ENCODE measurements at regions not wholly inside any gene's neighbourhood (a gene's known extent, or its start where the extent isn't known, plus 50 kb on each side); places are given as distances from the start of the nearest gene placed in this dataset.

DNA sequence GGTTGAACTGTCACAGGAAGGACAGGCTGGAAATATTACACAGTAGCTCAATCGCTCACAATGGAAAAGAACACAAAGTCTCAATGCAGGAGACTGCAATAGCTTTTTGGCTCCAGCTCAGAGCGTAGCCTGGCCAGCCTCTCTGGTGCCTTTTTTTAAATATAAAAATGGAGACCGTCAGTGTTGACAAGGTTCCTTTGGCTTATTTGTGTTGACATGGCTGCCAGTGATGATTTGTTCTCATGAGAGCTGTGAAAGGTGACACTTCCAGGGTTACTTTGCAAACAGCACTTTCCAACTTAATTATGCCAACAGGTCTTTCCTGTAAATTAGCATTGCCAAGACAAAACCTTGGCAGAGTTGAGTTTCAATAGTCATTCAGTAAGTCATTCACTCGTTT is 70.8 kb downstream of the KCNE4 start:
- Histone ChIP-seq H3K27me3 (ENCODE audit: insufficient read depth) (no peaks in the 10 kb centered on the region), H2AFZ (ENCODE audit: low read depth) (no peak overlapping the region), H3K4me3 (ENCODE audit: low read depth in 2 of 2, low read length in 1 of 2) (no peak overlapping the region), H3K4me1 (ENCODE audit: control insufficient read depth in 1 of 2, insufficient read depth in 2 of 2, low read depth in 1 of 2, low read length in 1 of 2) (peaks cover 5 to 17% of the 10 kb centered on the region in 2 experiments; a peak in 3 of 4 replicates), H3F3A (replicated peaks; ENCODE audit: insufficient read depth) (no peaks in the 10 kb centered on the region), H3K79me2 (ENCODE audit: insufficient read depth) (no peaks in the 10 kb centered on the region), H3K27ac (ENCODE audit: low read depth in 2 of 2, low read length in 1 of 2) (no peak overlapping the region), H3K9me2 (no peaks in the 10 kb centered on the region), H3K9ac (no peak overlapping the region), H3K36me3 (replicated peaks in 1 of 2; ENCODE audit: control insufficient read depth in 1 of 2, insufficient read depth in 2 of 2, low read length in 1 of 2) (no peaks in the 10 kb centered on the region), H4K20me1 (ENCODE audit: insufficient read depth) (no peaks in the 10 kb centered on the region), H3K4me2 (no peak overlapping the region), H3K9me3 (no peaks in the 10 kb centered on the region)
- no peak for TF ChIP-seq NRF1 (IDR thresholded peaks at IDR 0.05; ENCODE audit: low read depth, low read length)
- TF ChIP-seq TCF12 (IDR thresholded peaks at IDR 0.05) = no peak
- TF ChIP-seq, protein P1, sequence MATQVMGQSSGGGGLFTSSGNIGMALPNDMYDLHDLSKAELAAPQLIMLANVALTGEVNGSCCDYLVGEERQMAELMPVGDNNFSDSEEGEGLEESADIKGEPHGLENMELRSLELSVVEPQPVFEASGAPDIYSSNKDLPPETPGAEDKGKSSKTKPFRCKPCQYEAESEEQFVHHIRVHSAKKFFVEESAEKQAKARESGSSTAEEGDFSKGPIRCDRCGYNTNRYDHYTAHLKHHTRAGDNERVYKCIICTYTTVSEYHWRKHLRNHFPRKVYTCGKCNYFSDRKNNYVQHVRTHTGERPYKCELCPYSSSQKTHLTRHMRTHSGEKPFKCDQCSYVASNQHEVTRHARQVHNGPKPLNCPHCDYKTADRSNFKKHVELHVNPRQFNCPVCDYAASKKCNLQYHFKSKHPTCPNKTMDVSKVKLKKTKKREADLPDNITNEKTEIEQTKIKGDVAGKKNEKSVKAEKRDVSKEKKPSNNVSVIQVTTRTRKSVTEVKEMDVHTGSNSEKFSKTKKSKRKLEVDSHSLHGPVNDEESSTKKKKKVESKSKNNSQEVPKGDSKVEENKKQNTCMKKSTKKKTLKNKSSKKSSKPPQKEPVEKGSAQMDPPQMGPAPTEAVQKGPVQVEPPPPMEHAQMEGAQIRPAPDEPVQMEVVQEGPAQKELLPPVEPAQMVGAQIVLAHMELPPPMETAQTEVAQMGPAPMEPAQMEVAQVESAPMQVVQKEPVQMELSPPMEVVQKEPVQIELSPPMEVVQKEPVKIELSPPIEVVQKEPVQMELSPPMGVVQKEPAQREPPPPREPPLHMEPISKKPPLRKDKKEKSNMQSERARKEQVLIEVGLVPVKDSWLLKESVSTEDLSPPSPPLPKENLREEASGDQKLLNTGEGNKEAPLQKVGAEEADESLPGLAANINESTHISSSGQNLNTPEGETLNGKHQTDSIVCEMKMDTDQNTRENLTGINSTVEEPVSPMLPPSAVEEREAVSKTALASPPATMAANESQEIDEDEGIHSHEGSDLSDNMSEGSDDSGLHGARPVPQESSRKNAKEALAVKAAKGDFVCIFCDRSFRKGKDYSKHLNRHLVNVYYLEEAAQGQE (IDR thresholded peaks at IDR 0.05; ENCODE audit: low read depth, low read length) = no peak
- TF ChIP-seq GABPA (IDR thresholded peaks at IDR 0.05; ENCODE audit: low read depth) = no peak
- TF ChIP-seq, protein P2, sequence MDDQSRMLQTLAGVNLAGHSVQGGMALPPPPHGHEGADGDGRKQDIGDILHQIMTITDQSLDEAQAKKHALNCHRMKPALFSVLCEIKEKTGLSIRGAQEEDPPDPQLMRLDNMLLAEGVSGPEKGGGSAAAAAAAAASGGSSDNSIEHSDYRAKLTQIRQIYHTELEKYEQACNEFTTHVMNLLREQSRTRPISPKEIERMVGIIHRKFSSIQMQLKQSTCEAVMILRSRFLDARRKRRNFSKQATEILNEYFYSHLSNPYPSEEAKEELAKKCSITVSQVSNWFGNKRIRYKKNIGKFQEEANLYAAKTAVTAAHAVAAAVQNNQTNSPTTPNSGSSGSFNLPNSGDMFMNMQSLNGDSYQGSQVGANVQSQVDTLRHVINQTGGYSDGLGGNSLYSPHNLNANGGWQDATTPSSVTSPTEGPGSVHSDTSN (IDR thresholded peaks at IDR 0.05) = no peak
- TF ChIP-seq MXI1 (IDR thresholded peaks at IDR 0.05; ENCODE audit: low read depth, low read length) = no peak
- CTCF ChIA-PET = no interaction called here
- POLR2A ChIA-PET = no interaction called here
- WGBS (ENCODE audit: low lambda C conversion rate) = 55% methylated on average over 4 of the region's 4 CpGs
- DNase-seq = no peak

DNA sequence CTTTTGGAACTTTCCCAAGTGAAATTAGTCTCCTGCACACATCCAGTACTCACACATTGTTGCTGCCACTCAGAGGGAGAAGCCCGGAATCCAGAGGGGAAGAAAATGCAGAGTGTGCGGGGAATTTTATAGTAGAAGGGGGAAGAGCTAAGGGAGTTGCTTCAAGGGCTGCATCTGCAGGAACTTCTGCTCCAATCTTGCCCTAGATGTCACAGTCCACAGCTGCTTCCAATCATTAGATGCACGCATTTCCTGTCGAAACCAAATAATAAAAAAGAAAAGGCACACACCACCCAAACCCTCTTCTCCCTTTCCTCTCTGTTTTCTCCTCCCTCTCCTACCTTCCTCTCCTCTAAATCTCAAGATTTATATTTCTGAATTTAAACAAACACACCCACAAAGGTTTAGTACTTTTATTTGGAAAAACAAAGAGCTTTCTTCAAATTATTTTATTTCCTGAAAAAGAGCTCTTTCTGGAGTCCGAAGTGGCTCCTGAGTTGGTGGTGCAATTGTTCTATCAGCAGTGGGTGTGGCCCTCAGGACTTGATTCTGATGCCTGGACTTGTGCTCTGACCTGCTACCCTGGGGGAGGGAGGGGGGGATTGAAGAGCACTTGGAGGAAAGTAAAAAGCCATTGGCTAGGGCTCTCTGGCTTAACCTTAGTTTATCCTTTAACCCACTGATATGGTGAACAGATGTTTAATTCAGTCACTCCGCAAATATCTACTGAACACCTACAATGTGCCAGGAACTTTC is 72.0 kb downstream of the KCNE4 start:
- Histone ChIP-seq H3K27me3 (ENCODE audit: insufficient read depth) (no peaks in the 10 kb centered on the region), H3K4me1 (ENCODE audit: control insufficient read depth in 1 of 2, insufficient read depth in 2 of 2, low read depth in 1 of 2, low read length in 1 of 2) (peaks cover 5 to 10% of the 10 kb centered on the region in 2 experiments; a peak in 3 of 4 replicates), H3K79me2 (ENCODE audit: insufficient read depth) (no peaks in the 10 kb centered on the region), H3K4me2 (no peak overlapping the region), H3K9me3 (no peaks in the 10 kb centered on the region), H3K9me2 (no peaks in the 10 kb centered on the region), H3K27ac (ENCODE audit: low read depth in 2 of 2, low read length in 1 of 2) (peak overlapping the region in 1 of 2 experiments; percentile 7; a peak in 2 of 4 replicates), H3F3A (replicated peaks; ENCODE audit: insufficient read depth) (no peaks in the 10 kb centered on the region), H3K9ac (no peak overlapping the region), H3K36me3 (replicated peaks in 1 of 2; ENCODE audit: control insufficient read depth in 1 of 2, insufficient read depth in 2 of 2, low read length in 1 of 2) (no peaks in the 10 kb centered on the region), H4K20me1 (ENCODE audit: insufficient read depth) (no peaks in the 10 kb centered on the region), H2AFZ (ENCODE audit: low read depth) (peak overlapping the region; percentile 7; the same call in 1 of the 2 replicates), H3K4me3 (ENCODE audit: low read depth in 2 of 2, low read length in 1 of 2) (no peak overlapping the region)
- POLR2A ChIA-PET = no interaction called here
- TF ChIP-seq TAF1 (IDR thresholded peaks at IDR 0.05; ENCODE audit: borderline replicate concordance, low read depth, low read length) (no peak), TCF12 (IDR thresholded peaks at IDR 0.05) (peak; percentile 17; the same call in 1 of the 2 replicates)
- 77% methylated on average over 6 of the region's 6 CpGs for whole genome bisulfite sequencing (ENCODE audit: low lambda C conversion rate)
- no peak for DNase-seq
- CTCF ChIA-PET = interaction anchor here (0.6 kb wide), 1 partner anchor 16 kb away, joined by 4 read pairs; no protein-coding TSS in a partner anchor

Data from SK-N-SH (cell line).